Stimulated activated CD8-positive, alpha-beta memory T cell treated with anti-CD3 and anti-CD28 coated beads, Interleukin-2, amount 100 ng/mL, for 1 hour (primary cell): ENCODE measurements at regions not wholly inside any gene's neighbourhood (a gene's known extent, or its start where the extent isn't known, plus 50 kb on each side); places are given as distances from the start of the nearest gene placed in this dataset.

Experiments used
- DNase-seq, 2 donors: peaks; one replicate each; pipeline ENCODE4 v3.0.0-alpha.2; 2020; ENCODE audit warnings: low read depth in 2 of 2

DNA sequence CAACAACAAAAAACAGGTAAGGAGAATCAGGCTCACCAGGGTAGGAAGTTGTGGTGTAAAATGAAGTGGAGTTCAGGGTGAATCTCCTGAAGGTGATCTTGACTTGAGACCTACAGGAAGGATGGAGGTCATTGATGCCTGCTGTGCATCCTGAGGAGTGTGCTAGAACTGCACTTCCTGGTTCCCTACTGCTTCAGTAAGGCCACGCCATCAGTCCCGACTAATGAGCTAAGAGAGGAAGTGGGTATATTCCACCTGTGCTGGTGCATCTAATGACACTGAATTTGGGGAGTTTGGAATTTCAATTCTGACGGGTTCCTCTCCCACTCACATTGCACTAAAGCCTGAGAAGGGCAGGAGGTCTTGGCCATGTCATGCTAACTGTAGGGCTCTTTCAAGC, 349.3 kb upstream of the SLC14A2 start:
- DNase-seq, result no peak

DNA sequence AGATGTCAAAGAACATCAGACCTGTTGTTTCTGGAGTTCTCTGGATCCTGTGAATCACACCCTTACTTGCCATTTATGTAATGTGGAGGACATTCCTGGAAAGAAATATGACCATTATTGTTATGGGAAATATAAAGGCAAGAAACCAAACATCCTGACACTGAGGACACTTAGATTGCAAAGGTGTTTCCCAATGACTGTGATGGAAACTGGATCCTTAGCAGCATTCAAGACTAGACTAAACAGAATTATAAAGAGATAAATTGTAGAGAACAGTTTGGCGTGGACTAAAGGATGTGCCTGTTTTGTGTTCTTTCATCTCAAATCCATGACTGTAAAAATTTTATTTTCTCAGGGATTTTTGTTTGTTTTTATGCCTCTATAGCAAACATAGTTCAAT, 347.7 kb upstream of the SLC14A2 start:
- no peak for DNase-seq

DNA sequence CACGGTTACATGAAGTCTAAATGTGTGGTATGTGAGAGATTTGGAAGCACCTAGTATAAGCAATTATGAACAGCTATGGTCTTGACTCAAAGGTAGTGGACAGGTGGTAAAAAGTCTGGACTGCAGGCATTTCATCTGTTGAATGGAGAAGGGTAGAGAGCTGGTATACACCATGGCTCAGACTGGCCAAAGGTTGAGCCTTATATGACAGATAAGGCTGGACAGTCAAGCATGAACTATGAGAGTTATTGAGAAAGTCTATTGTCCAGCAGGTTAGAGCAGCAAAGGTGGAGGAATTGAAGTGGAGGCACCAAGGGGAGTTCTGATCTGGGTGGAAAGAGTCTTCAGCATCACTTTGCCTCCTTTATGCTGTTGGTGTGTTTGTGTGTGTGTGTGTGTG, 346.7 kb upstream of the SLC14A2 start:
- no peak for DNase-seq

DNA sequence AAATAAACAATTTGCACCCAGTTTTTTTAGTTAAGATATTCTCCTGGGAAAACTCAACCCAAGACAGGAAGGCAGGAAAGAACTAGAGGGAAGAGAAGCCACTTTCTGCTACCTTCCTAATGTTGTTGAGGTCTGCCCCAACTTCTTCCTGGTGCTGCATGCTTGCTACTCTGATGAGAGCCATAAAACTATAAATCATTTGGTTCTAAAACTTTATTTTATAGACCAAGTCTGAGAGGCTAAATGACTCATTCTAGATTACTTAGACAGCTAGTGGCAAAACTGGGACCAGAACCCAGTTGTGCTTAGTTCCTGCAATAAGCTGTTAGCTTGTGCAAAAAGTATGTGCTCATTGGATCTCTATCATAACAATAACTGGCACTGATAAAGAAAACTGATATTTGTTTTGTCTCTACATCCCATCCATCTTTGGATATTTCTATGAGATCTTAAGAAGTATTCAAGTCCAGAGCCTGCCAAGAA, 344.9 kb upstream of the SLC14A2 start:
- DNase-seq, result no peak

DNA sequence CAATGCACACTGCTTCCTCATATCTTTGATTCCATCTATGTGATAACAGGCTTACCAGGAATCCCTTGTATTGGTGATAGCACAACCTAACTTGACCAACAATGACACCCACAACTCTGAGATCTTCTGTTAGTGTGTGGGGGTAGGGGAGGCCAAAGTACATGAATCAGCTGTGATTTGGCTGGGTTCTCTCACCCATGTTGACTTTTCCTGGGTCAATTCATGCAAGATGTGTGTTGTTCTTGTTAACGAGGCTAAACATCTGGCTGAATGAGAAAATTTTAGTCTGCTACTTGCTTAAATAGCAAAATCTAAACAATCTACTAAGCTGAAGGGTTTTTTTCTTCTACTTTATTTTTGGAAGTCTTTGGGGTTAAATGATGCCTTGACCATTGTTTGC, 341.2 kb upstream of the SLC14A2 start:
- no peak for DNase-seq

DNA sequence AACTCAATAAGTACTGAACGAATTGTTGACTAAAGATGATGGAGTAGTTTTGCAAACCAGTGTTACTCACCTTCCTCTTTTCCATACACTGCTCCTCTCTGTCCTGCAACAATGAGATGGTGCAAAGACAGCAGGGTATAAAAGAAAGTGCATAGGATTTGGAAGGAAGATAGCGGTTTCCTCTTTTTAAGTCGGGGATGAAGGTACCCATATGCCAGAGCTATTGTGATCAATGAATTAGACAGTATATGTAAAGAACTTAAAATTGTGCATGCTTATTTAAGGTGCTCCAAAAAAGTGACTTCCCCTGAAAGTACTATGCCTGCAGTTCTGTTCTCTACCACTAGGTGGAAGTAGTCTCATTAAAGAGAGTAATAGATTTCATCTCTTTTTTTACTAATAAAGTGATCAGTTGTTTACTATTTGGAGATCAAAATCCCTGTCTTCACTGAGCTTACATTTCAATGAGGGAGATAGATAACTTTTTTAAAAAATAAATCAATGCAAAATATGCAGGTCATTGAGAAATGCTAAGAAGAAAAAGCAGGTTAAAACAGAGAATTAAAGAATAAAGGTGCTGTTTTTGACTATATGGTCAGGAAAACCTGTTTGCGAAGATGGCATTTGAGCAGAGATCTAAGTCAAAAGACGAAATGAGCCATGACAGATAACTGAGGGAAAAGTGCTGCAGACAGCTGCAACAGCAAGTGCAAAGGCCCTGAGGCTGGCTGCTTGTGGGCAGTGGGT, 339.7 kb upstream of the SLC14A2 start:
- DNase-seq, result no peak

DNA sequence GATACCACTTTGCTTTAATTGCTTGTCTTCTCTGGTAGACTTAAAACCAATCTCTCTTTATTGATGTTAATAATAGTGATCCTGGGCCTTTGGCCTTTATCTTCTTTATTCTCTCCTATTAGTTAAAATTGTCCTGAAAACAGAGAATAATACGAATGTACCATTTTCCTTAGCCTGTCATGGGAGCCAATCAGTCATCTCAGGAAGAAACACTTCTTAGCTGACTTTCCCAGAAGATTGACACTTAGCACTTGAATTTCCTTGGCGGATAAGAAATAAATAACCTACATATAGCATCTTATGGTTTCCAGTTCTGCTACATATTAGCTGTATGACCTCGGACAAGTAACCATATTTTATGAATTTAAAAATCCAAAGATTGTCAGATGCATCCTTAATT, 338.4 kb upstream of the SLC14A2 start:
- DNase-seq, result no peak

DNA sequence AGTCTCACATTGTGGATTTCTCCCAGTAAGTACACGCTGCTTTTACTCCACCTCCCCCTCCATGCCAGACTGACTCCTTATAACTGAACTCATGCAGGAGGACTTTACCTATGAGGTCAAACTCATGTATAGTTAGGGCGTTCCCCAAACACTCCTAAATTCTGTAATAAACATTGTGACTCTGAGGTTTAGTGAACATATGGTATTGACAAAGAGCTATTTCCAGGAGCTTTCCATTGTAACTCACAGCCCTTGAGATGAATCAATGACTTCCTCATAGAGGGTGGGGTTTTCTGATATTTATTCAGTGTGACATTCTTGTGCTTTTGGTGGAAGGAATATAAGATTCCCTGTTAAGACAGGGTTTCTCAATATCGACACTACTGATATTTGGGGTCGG, 337.4 kb upstream of the SLC14A2 start:
- DNase-seq, result no peak

DNA sequence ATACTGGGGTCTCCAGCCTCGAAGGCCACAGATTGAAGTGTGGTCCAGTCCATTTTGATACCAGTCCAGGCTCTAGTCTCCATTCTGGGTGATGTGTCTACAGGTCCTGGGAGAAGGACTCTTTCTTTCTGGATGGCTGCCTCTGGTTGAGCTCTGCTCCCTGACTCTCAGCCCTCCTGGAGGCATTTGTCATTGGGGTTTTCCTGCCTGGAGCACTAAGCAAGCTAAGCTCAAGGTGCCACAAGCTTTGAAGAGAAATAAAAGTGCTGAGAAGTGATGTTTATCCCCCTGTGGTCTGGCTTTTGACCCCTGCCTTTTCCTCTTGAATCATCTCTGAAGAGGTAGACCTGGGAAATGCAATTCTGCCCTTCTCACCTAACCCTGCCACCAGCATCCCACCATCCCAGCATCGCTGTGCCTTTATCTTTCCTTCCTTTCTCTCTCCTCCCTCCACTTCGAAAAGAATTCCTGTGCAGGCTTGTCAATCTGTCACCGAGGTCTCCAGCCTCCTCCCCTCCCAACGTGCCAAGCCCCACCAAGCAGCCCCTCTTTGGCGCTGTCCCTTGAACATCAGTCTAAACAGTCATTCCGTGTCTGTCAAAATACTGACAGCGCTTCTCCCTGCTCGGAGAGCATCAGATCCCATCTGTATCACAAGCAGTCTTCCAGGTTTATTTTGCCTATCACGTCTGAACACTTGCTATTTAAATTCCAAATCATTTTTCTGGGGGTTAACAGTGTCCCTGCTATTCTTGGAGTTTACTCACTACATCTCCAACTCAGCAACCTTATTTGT, 334.6 kb upstream of the SLC14A2 start:
- no peak for DNase-seq

DNA sequence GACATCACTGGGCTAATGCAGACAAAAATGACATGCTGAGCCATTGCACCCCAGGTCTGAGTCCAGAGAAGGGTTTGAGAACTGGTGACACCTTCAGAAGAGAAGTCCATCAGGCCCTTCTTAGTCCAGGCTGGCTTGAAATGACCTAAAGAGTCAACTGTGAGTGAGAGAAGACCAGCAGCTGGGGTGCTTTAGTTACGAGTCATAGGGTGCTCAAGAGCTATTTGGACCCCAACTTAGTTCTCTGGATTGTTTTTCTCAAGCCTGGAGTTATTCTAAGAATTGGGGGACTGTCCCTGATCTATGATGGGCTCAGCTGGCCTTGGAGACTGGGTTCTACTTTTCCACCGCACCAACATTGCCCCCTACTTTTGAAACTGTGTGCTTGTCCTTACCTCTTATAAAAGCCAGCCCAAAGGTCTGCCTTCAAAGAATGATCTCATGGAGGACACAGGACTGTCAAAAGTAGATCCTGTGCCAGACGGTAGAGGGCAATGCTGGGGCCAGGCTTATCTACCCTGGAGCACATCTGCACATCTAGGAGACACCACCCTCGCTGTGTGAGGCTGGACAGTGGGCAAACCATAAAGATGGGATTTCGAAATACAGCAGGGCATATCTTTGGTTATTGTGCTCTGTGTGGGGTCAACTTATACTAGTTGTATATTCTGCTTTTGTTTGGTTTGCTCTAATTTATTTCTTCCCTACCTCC, 333.0 kb upstream of the SLC14A2 start:
- no peak for DNase-seq

DNA sequence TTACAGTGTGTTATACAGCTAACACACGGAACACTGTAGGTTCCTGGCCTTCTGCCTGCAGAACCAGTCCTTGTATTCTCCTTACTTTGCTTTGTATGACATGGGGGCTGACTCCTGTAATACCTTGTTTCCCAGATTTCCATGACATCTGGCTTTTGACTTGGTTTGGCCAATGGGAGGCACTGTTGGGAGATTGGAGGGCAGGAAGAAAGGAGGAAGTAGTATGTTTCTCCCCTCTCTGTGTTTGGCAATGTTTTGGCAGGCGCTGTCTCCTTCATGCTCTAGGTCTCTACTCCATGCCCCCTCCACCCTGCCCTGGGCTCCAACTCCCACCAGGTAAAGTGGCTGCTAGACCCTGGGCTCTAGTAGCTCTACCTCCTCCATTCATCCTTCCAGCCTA, 331.1 kb upstream of the SLC14A2 start:
- no peak for DNase-seq

DNA sequence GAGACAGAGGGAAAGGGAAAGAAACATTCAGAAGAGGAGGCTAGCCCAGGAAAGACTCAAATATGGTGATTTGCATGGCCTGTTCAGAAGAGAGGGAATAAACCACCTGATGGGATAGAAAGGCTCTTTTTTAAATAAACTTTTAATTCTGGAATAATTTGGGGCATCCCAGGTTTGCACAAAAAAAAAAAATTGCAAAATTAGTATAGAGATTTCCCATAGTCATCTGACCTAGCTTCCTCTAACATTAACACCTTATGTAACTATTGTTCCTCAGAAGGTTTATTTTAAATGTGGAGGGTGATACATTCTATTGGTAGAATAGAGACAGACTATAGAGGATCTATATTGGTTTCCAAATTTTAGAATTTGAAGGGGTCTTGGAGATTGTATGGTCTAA, 330.4 kb upstream of the SLC14A2 start:
- no peak for DNase-seq

DNA sequence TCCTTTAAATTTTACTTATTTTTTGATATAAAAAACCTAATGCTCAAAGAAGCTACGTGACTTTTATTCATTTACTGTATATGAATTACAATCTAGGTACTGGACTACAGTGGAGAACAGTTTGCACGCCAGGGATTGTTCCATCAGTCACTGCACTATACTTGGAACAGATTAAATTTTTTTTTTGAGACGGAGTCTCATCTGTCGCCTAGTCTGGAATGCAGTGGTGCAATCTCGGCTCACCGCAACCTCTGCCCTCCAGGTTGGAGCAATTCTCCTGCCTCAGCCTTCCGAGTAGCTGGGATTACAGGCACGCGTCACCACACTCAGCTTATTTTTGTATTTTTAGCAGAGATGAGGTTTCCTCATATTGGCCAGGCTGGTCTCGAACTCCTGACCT, 330.0 kb upstream of the SLC14A2 start:
- DNase-seq, result no peak

DNA sequence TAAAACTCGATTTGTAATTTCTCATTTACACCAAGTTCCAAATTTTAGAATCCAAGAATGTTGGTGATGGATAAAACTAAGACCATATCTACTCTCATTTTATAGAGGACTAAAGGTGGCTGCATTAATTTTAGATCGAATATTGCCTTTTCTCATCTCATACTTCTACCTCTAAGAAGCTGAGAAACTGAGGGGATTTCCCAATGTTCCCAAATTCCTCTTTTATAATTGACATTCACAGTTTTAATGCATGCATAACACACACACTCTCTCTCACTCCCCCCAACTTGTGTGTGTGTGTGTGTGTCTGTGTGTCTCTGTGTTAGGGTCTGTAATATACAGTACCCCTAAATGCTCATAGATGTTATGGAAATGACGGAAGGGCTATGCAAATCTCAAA, 328.8 kb upstream of the SLC14A2 start:
- no peak for DNase-seq

DNA sequence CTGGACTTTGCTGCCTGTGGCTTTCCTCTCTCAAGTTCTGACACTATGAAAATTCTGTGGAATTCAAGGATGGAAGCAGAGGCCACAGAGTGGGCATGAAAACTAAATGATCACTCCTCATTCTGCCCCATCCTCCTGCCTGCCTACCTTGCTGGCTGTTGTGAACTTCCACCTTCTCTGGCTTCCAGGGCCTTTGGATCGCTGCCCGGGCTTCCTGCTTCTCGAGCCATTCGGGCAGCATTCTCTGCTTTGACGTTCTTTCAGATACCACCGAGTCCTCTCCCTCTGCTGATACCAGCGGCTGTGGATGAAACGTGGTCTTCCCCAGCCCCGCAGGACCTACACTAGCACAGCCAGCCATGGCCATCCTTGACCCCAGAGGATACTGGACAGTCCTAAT, 327.7 kb upstream of the SLC14A2 start:
- DNase-seq, result no peak

DNA sequence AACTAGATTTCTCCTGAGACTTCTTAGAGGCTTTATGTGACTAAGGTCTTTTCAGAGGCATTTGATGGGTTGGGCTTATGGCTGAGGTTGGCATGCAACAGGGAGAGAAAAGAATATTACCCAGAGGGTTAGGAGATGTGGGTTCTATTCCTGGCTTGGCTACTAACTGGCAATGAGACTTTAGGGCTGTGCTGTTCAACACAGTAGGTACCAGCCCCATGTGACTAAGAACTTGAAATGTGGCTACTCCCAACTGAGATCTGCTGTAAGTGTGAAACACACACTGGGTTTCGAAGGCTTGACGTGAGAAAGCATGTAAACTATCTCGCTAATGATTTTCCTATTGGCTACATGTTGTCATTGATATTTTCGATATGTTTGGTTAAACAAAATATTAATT, 324.9 kb upstream of the SLC14A2 start:
- DNase-seq, result no peak

DNA sequence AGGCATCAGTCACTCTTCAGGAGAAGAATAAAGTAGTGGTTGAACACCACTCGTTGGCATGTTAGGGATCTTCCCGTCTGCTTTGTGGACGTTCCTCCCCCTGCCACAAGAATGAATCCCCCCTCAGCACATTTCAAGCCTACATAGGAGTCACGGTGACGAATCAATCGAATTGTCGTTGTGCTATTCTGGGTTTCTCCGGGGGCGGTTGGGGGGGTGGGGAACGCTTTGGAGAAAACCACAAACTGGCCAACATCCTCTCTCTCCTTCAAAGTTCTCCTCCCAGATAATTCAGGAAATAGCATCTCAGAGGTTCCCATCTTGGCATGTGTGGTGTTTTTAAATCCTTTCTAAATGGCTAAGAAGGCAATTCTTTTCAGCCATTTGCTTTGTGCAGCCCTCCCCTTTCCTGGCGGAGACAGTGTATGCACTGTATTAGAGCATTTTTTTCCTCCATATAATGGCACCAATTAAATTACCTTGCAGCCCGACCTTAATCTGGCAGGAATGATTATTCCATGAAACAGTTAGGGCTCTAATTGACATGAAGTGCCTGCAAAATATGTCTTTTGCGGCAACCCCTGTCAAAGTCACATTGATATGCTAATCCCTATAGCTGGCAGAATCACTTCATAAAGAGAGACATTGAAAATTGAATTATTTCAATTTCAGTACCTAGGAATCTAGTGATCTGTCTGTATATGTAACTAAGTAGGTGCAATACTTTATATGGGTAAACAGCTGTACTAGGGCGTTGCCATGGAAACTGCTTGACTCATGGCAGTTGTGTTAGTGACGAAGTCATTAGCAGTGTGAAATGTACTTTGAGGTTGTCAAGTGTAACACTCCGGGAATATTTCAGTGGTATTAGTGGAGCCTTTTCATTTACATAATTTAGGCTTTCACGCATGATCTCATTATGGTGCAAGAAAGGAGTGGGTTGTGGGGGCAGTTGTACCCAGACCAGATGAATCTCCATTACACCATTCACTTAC, 323.4 kb upstream of the SLC14A2 start:
- no peak for DNase-seq

DNA sequence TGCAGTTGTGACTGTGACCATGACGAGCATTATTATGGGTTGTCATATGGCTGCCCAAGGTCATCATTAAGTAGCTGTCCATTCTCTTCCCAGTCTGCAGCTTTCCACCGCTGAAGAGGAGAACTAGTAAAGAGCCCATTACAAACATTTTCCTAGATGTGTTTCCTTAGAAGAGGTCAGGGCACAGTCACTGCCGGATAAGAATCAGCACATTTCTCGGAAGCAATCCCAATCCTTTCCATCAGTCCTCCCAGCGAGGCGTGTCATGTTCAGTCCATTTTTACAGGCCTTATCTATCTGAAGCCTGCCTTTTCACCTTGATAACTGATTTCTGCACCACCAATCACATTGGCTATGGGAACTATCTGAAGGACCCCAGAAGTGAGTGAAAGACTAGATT, 319.9 kb upstream of the SLC14A2 start:
- DNase-seq, result no peak

DNA sequence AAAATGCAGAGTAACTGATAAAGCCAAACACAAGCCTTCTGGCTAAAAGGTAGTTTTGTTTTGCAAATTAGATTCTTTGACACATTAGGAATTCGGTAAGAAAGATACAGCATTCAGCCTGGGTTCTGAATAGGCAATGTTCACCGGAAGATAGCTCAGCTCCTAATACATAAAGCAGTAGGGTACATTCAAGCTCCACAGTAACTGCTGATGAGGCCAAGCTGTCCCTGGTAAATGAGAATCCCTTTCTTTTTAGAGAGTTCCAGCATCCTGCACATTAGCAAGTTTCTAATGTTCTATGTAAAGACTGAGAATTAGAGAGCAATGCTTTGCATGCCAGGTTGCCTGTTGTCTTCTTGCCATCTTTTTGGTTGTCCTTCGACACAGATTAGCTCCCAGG, 316.3 kb upstream of the SLC14A2 start:
- no peak for DNase-seq

DNA sequence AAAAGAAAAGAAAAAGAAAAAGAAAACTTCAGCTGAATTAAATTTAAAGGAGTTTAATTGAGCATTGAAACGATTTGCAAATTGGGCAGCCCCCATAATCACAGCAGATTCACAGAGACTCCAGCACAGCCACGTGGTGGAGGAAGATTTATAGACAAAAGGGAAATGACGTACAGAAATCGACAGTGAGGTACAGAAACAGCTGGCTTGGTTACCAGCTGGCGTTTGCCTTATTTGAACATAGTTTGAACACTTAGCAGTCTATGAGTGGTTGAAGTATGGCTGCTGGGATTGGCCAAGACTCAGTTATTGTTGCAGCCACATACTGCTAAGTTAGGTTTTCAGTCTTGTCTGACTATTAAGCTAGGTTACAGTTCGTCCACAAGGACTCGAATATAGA, 312.2 kb upstream of the SLC14A2 start:
- no peak for DNase-seq

DNA sequence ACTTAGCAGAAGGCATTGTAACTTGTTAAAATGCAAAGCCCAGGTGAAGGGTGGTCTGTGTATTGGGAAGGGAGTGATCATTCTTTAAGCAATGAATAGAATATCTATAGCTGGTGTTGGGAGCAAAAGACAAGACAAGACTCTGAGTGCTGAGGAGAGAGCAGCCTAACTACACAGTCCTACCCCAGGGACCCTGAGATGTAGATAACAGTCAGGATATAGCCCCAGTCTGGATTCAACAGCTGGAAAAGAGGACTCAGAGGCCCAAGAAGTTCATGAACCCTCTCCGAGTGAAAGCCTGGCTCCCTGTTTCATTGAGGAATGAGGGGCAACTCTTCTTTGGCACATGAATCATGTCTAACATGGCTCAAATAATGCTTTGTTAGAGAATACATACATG, 310.7 kb upstream of the SLC14A2 start:
- no peak for DNase-seq
